HL-60 (cell line): ENCODE measurements at regions not wholly inside any gene's neighbourhood (a gene's known extent, or its start where the extent isn't known, plus 50 kb on each side); places are given as distances from the start of the nearest gene placed in this dataset.

Experiments
- DNase-seq, 2 experiments: peaks; one replicate each; pipeline ENCODE4 v3.0.0-alpha.2; 2010 to 2020; ENCODE audit warnings: low read depth in 1 of 2, low spot score in 1 of 2
- H3K27ac ChIP-seq: fragments of 250-450 bp; sonication (Bioruptor Pico); replicated peaks from 2 replicates; pipeline ENCODE4 v1.5.1; 2020; ENCODE audit warnings: mild to moderate bottlenecking, moderate library complexity
- H3K27me3 ChIP-seq: fragments of 250-450 bp; sonication (Bioruptor Pico); 2 replicates; pipeline ENCODE4 v1.5.1; 2021; ENCODE audit warnings: mild to moderate bottlenecking, moderate library complexity; ENCODE audit not compliant: insufficient read depth, poor library complexity, severe bottlenecking
- H3K4me3 ChIP-seq: replicated peaks from 2 replicates; pipeline ENCODE4 v1.5.1; 2011; ENCODE audit warnings: mild to moderate bottlenecking, control low read depth, low read length; ENCODE audit not compliant: insufficient read depth
- GABPA ChIP-seq: IDR thresholded peaks from 2 replicates; pipeline ENCODE4 v1.6.1; 2012; ENCODE audit warnings: low read depth
- POLR2AphosphoS5 ChIP-seq: IDR thresholded peaks from 2 replicates; pipeline ENCODE4 v1.6.1; 2012; ENCODE audit warnings: low read depth
- SPI1 ChIP-seq: IDR thresholded peaks from 2 replicates; pipeline ENCODE4 v1.6.1; 2012; ENCODE audit warnings: low read depth, mild to moderate bottlenecking, borderline replicate concordance
- TF ChIP-seq, protein P1 (sequence below): IDR thresholded peaks from 2 replicates; pipeline ENCODE4 v1.6.1; 2012; ENCODE audit warnings: low read depth; ENCODE audit not compliant: insufficient replicate concordance
- TF ChIP-seq, protein P2 (sequence below): IDR thresholded peaks from one replicate; pipeline ENCODE4 v1.5.1; 2011; ENCODE audit warnings: low read length, control low read depth, inconsistent platforms; ENCODE audit not compliant: insufficient read depth

DNA sequence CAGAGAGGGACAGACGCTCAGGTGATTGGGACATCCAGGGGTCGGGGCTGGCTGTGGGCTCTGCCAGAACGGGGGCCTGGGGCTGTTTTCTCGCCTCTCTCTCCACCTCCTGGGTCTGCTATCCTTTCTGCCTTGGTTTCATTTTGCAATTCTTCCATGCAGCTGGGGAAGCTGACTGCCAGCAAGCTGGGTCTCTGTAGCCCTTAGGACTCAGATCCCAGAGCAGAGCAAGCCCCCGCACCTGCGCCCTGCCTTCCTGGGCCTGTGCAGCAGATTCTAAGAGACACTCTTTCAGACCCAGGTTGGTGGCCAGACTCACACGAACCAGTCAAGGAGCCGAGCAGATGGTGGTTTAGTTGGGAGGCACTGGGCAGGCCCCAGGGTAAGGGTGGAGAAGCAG is 59.1 kb upstream of the GRPEL1 start:
- no peak for TF ChIP-seq SPI1
- no peak for TF ChIP-seq POLR2AphosphoS5
- no peak for TF ChIP-seq GABPA
- TF ChIP-seq, protein P1, sequence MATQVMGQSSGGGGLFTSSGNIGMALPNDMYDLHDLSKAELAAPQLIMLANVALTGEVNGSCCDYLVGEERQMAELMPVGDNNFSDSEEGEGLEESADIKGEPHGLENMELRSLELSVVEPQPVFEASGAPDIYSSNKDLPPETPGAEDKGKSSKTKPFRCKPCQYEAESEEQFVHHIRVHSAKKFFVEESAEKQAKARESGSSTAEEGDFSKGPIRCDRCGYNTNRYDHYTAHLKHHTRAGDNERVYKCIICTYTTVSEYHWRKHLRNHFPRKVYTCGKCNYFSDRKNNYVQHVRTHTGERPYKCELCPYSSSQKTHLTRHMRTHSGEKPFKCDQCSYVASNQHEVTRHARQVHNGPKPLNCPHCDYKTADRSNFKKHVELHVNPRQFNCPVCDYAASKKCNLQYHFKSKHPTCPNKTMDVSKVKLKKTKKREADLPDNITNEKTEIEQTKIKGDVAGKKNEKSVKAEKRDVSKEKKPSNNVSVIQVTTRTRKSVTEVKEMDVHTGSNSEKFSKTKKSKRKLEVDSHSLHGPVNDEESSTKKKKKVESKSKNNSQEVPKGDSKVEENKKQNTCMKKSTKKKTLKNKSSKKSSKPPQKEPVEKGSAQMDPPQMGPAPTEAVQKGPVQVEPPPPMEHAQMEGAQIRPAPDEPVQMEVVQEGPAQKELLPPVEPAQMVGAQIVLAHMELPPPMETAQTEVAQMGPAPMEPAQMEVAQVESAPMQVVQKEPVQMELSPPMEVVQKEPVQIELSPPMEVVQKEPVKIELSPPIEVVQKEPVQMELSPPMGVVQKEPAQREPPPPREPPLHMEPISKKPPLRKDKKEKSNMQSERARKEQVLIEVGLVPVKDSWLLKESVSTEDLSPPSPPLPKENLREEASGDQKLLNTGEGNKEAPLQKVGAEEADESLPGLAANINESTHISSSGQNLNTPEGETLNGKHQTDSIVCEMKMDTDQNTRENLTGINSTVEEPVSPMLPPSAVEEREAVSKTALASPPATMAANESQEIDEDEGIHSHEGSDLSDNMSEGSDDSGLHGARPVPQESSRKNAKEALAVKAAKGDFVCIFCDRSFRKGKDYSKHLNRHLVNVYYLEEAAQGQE, result no peak
- TF ChIP-seq, protein P2, sequence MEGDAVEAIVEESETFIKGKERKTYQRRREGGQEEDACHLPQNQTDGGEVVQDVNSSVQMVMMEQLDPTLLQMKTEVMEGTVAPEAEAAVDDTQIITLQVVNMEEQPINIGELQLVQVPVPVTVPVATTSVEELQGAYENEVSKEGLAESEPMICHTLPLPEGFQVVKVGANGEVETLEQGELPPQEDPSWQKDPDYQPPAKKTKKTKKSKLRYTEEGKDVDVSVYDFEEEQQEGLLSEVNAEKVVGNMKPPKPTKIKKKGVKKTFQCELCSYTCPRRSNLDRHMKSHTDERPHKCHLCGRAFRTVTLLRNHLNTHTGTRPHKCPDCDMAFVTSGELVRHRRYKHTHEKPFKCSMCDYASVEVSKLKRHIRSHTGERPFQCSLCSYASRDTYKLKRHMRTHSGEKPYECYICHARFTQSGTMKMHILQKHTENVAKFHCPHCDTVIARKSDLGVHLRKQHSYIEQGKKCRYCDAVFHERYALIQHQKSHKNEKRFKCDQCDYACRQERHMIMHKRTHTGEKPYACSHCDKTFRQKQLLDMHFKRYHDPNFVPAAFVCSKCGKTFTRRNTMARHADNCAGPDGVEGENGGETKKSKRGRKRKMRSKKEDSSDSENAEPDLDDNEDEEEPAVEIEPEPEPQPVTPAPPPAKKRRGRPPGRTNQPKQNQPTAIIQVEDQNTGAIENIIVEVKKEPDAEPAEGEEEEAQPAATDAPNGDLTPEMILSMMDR, result no peak
- no peak overlapping the region for H3K27ac ChIP-seq
- no peak overlapping the region for H3K4me3 ChIP-seq
- DNase-seq, result no peak
- H3K27me3 ChIP-seq, result peaks cover 2% of the 10 kb centered on the region

DNA sequence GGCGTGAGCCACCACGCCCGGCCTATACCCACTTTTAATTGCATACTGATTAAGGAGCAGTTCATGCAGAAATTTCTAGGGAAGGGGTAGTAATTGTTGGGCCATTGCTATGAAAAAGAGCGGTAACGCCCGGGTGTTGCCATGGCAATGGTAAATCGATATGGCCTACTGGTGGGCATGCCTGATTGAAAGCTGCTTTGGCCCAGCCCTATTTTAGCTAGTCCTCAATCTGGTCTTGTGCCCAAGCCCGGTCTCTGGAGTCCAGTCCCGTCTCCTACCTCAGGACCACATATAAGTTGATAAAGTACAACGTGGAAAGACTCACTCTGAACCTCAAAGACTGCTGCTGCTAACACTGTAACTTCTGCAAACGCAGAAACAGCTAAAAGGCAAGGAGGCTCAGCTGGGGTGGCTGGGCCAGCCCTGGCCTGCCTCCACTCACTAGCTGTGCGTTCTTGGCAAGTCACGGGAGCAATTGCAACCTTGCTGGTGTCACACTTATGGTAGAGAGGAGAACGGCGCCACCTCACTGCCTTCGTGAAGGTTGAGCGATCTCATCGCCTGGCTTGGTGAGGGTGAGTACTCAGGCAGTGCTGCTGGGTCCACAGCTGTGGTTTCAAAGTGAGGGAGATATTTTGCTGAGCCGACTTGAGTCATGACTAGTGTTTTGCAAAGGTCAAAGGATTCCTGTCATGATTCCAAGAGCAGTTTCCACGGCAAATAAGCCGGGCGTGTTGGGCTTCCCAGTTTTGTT is 57.0 kb upstream of the GRPEL1 start:
- Histone ChIP-seq H3K4me3 (no peak overlapping the region), H3K27ac (no peak overlapping the region), H3K27me3 (peaks cover 2% of the 10 kb centered on the region)
- DNase-seq, result no peak
- TF ChIP-seq, protein P1, result no peak
- TF ChIP-seq, protein P2, result no peak
- TF ChIP-seq SPI1, result no peak
- no peak for TF ChIP-seq POLR2AphosphoS5
- no peak for TF ChIP-seq GABPA

DNA sequence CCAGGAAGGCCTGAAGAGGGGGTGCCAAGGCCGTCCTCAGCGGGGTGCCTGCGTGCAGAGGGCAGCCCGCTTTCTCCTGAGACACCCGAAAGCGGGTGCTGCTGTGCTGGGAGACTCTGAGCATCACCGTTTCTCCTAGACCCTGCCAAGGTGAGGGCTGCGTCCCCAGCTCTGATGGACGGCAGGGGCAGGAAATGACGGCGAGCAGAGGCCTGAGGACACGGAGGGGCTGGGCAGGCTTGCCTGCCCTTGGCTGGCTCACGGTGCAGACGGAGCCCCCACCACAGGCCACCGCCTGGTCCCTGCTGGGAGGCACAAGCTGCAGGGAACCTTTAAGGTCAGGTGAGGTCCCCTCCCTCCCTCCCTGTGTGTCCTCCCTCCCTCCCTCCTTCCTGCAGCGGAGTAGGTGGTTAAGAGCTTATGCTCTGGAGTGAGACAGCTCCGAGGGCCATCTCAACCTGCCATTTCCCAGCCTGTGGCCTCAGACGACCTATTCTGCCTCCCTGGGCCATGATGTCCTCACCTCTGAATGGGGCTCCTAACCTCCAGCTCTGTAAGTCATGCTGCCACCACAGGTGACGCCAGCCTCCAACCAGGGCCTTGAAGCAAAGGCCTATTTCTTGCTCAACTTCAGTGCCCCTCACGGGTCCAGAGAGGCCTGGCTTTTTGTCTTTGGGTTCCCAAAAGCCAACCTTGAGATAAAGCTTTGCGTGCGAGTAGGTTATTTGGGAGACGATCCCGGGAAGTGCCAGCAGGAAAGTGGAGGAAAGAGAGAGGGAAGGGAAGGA is 54.2 kb upstream of the GRPEL1 start:
- Histone ChIP-seq H3K4me3 (no peak overlapping the region), H3K27ac (no peak overlapping the region), H3K27me3 (peaks cover 2% of the 10 kb centered on the region)
- DNase-seq, result no peak
- TF ChIP-seq, protein P1, result no peak
- no peak for TF ChIP-seq GABPA
- TF ChIP-seq SPI1, result no peak
- no peak for TF ChIP-seq POLR2AphosphoS5
- TF ChIP-seq, protein P2, result no peak
